ENCODE measurements at regions not wholly inside any gene's neighbourhood (a gene's known extent, or its start where the extent isn't known, plus 50 kb on each side); places are given as distances from the start of the nearest gene placed in this dataset.

DNA sequence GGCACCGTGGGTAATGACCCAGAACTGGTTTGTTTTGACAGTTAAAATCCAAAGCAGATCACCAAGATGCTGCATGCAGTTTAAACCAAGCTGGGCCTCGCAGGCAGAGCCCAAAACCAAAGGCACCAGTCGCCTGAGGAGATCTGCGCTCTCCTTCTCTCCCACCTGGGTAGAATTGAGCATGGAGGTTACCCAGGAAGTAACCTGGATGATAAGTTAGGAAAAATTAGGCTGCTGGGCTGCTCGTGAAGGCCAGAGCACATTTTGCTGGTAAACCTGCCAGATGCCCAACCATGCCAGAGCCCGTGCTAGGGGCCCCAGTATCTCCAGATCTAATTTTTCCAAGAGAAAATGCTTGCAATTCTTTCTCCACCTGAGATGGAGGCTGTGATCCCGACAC, 388.3 kb upstream of the MGMT start:
- H3K9ac ChIP-seq (ENCODE audit: low read depth in 1 of 2, low read length in 2 of 2), result no peak overlapping the region
- 85% methylated on average over 7 of the region's 7 CpGs for WGBS
- no peaks in the 10 kb centered on the region for H3K36me3 ChIP-seq (ENCODE audit: control insufficient read depth in 4 of 4, insufficient read depth in 3 of 4, low read depth in 1 of 4, low read length in 3 of 4)
- TF ChIP-seq MAX (IDR thresholded peaks at IDR 0.05) (no peak), HNF4G (IDR thresholded peaks at IDR 0.05) (no peak), EGR1 (IDR thresholded peaks at IDR 0.05; ENCODE audit: low read depth in 2 of 2) (no peak), ZBTB33 (IDR thresholded peaks at IDR 0.05) (no peak)
- H3K27me3 ChIP-seq (ENCODE audit: control insufficient read depth in 4 of 4, insufficient read depth in 4 of 4, low read length in 3 of 4), result no peaks in the 10 kb centered on the region
- H3K4me1 ChIP-seq (ENCODE audit: control insufficient read depth in 4 of 4, insufficient read depth in 4 of 4, low read length in 3 of 4), result no peaks in the 10 kb centered on the region
- DNase-seq (ENCODE audit: low spot score), result no peak
- H3K4me3 ChIP-seq (ENCODE audit: low read depth in 1 of 3, low read length in 3 of 3), result no peak overlapping the region
- H3K9me3 ChIP-seq (ENCODE audit: control insufficient read depth in 4 of 4, low read length in 3 of 4), result peaks cover 0 to 11% (median 2%) of the 10 kb centered on the region in 4 donors
- H3K27ac ChIP-seq (ENCODE audit: low read depth in 1 of 2, low read length in 2 of 2), result no peak overlapping the region

- Histone ChIP-seq H3K27ac (ENCODE audit: low read depth in 1 of 2, low read length in 2 of 2) (no peak overlapping the region), H3K36me3 (ENCODE audit: control insufficient read depth in 4 of 4, insufficient read depth in 3 of 4, low read depth in 1 of 4, low read length in 3 of 4) (no peaks in the 10 kb centered on the region), H3K4me3 (ENCODE audit: low read depth in 1 of 3, low read length in 3 of 3) (no peak overlapping the region), H3K4me1 (ENCODE audit: control insufficient read depth in 4 of 4, insufficient read depth in 4 of 4, low read length in 3 of 4) (no peaks in the 10 kb centered on the region), H3K9ac (ENCODE audit: low read depth in 1 of 2, low read length in 2 of 2) (no peak overlapping the region), H3K27me3 (ENCODE audit: control insufficient read depth in 4 of 4, insufficient read depth in 4 of 4, low read length in 3 of 4) (no peaks in the 10 kb centered on the region), H3K9me3 (ENCODE audit: control insufficient read depth in 4 of 4, low read length in 3 of 4) (peaks cover 0 to 11% (median 2%) of the 10 kb centered on the region in 4 donors)
- DNase-seq (ENCODE audit: low spot score), result no peak
- WGBS, result 71% methylated on average over 3 of the region's 3 CpGs
- TF ChIP-seq ZBTB33 (IDR thresholded peaks at IDR 0.05) (no peak), RXRA (IDR thresholded peaks at IDR 0.05) (no peak), JUND (IDR thresholded peaks at IDR 0.05) (no peak), HNF4A (conservative IDR thresholded peaks at IDR 0.05) (no peak), TAF1 (conservative IDR thresholded peaks at IDR 0.05) (no peak), FOXA2 (IDR thresholded peaks at IDR 0.05) (no peak), NR2F2 (IDR thresholded peaks at IDR 0.05) (no peak), REST (IDR thresholded peaks at IDR 0.05) (no peak), ATF3 (IDR thresholded peaks at IDR 0.05) (no peak), YY1 (IDR thresholded peaks at IDR 0.05) (no peak)
These were observed 387.3 kb upstream of the MGMT start for GRCh38 chr10:129079705-129080104.

Data from liver (tissue), 7 donors.